H9 (cell line): ENCODE measurements at regions not wholly inside any gene's neighbourhood (a gene's known extent, or its start where the extent isn't known, plus 50 kb on each side); places are given as distances from the start of the nearest gene placed in this dataset.

ENCODE experiments used
- DNase-seq: peaks from one replicate; pipeline ENCODE4 v3.0.0-alpha.2; 2017
- H2AFZ ChIP-seq: one replicate; pipeline ENCODE4 v1.6.1; 2013; ENCODE audit warnings: mild to moderate bottlenecking, low read length, control low read depth, moderate library complexity
- H2AK5ac ChIP-seq: 2 replicates; pipeline ENCODE4 v1.6.1; 2013; ENCODE audit warnings: low read length, control low read depth, mixed read lengths; ENCODE audit not compliant: insufficient read length
- H2BK120ac ChIP-seq: one replicate; pipeline ENCODE4 v1.6.1; 2013; ENCODE audit warnings: low read depth, mild to moderate bottlenecking, low read length, control low read depth, inconsistent platforms; ENCODE audit not compliant: poor library complexity, severe bottlenecking
- H2BK12ac ChIP-seq: 2 replicates; pipeline ENCODE4 v1.6.1; 2013; ENCODE audit warnings: low read length, control low read depth, mixed read lengths, low read depth; ENCODE audit not compliant: insufficient read length
- H2BK15ac ChIP-seq: 2 replicates; pipeline ENCODE4 v1.6.1; 2013; ENCODE audit warnings: low read depth, low read length, control low read depth
- H2BK20ac ChIP-seq: one replicate; pipeline ENCODE4 v1.6.1; 2013; ENCODE audit warnings: low read depth, mild to moderate bottlenecking, low read length, control low read depth, inconsistent platforms; ENCODE audit not compliant: poor library complexity, severe bottlenecking
- H2BK5ac ChIP-seq: 2 replicates; pipeline ENCODE4 v1.6.1; 2013; ENCODE audit warnings: low read length, control low read depth, mixed read lengths; ENCODE audit not compliant: insufficient read length
- H3K14ac ChIP-seq: 2 replicates; pipeline ENCODE4 v1.6.1; 2013; ENCODE audit warnings: low read length, control low read depth; ENCODE audit not compliant: insufficient read depth
- H3K18ac ChIP-seq: 2 replicates; pipeline ENCODE4 v1.6.1; 2013; ENCODE audit warnings: low read depth, mild to moderate bottlenecking, mixed read lengths, low read length, control low read depth; ENCODE audit not compliant: insufficient read length
- H3K23ac ChIP-seq: 2 replicates; pipeline ENCODE4 v1.6.1; 2013; ENCODE audit warnings: low read length, control low read depth, mixed read lengths, low read depth; ENCODE audit not compliant: insufficient read length
- H3K23me2 ChIP-seq: 2 replicates; pipeline ENCODE4 v1.6.1; 2013; ENCODE audit warnings: low read depth, mild to moderate bottlenecking, mixed read lengths, low read length, control low read depth; ENCODE audit not compliant: insufficient read length, poor library complexity, severe bottlenecking
- H3K27ac ChIP-seq: 2 replicates; pipeline ENCODE4 v1.5.1; 2013; ENCODE audit warnings: low read length, control low read depth, mixed read lengths, low read depth; ENCODE audit not compliant: insufficient read length
- H3K27me3 ChIP-seq: 2 replicates; pipeline ENCODE4 v1.6.1; 2013; ENCODE audit warnings: low read length, control low read depth, inconsistent platforms; ENCODE audit not compliant: insufficient read depth
- H3K4ac ChIP-seq: 2 replicates; pipeline ENCODE4 v1.6.1; 2013; ENCODE audit warnings: low read depth, mild to moderate bottlenecking, control low read depth, inconsistent platforms, low read length, moderate library complexity
- H3K4me1 ChIP-seq: 2 replicates; pipeline ENCODE4 v1.6.1; 2013; ENCODE audit warnings: low read length, control low read depth, inconsistent platforms; ENCODE audit not compliant: insufficient read depth
- H3K4me2 ChIP-seq: 2 replicates; pipeline ENCODE4 v1.6.1; 2013; ENCODE audit warnings: low read length, control low read depth, mixed read lengths; ENCODE audit not compliant: insufficient read length, insufficient read depth
- H3K56ac ChIP-seq: 2 replicates; pipeline ENCODE4 v1.6.1; 2013; ENCODE audit warnings: low read depth, mild to moderate bottlenecking, mixed read lengths, low read length, control low read depth; ENCODE audit not compliant: insufficient read length
- H3K79me1 ChIP-seq: 2 replicates; pipeline ENCODE4 v1.6.1; 2013; ENCODE audit warnings: low read depth, mild to moderate bottlenecking, moderate library complexity, low read length, control low read depth, inconsistent platforms; ENCODE audit not compliant: insufficient read depth, poor library complexity, severe bottlenecking
- H3K79me2 ChIP-seq: 2 replicates; pipeline ENCODE4 v1.6.1; 2013; ENCODE audit warnings: low read length, control low read depth, inconsistent platforms; ENCODE audit not compliant: insufficient read depth
- H3K9ac ChIP-seq: 2 replicates; pipeline ENCODE4 v1.6.1; 2013; ENCODE audit warnings: low read length, control low read depth, mixed read lengths; ENCODE audit not compliant: insufficient read length; ENCODE audit errors: extremely low read depth
- H3K9me3 ChIP-seq: one replicate; pipeline ENCODE4 v1.6.1; 2013; ENCODE audit warnings: low read depth, low read length, inconsistent platforms; ENCODE audit not compliant: control insufficient read depth
- H3T11ph ChIP-seq: one replicate; pipeline ENCODE4 v1.6.1; 2013; ENCODE audit warnings: mild to moderate bottlenecking, low read length, control low read depth, inconsistent platforms
- H4K20me1 ChIP-seq: one replicate; pipeline ENCODE4 v1.6.1; 2013; ENCODE audit not compliant: control insufficient read depth, insufficient read length, insufficient read depth
- H4K5ac ChIP-seq: 2 replicates; pipeline ENCODE4 v1.6.1; 2013; ENCODE audit warnings: low read depth, mild to moderate bottlenecking, mixed read lengths, low read length, control low read depth; ENCODE audit not compliant: insufficient read length
- H4K8ac ChIP-seq: replicated peaks from 2 replicates; pipeline ENCODE4 v1.6.1; 2013; ENCODE audit warnings: low read length, control low read depth, mixed read lengths, low read depth; ENCODE audit not compliant: insufficient read length
- H4K91ac ChIP-seq: 2 replicates; pipeline ENCODE4 v1.6.1; 2013; ENCODE audit warnings: low read depth, mild to moderate bottlenecking, moderate library complexity, mixed read lengths, low read length, control low read depth; ENCODE audit not compliant: insufficient read length
- H3K27ac Mint-ChIP-seq, 3 experiments: 2 replicates in 2 of 3; 3 replicates in 1 of 3; pipeline ENCODE4 v1.8.0; 2020 to 2021; ENCODE audit warnings: mixed read lengths in 3 of 3, mild to moderate bottlenecking in 1 of 3, moderate library complexity in 1 of 3
- H3K27me3 Mint-ChIP-seq: 2 replicates; pipeline ENCODE4 v1.8.0; 2021; ENCODE audit warnings: low read depth, mild to moderate bottlenecking, moderate library complexity, mixed read lengths
- H3K36me3 Mint-ChIP-seq, 3 experiments: 2 replicates in 2 of 3; 3 replicates in 1 of 3; pipeline ENCODE4 v1.8.0; 2020 to 2021; ENCODE audit warnings: low read depth in 3 of 3, mixed read lengths in 3 of 3; ENCODE audit not compliant: insufficient read depth in 1 of 3
- H3K4me1 Mint-ChIP-seq, 2 experiments: 2 replicates each; pipeline ENCODE4 v1.8.0; 2020; ENCODE audit warnings: mixed read lengths in 2 of 2
- H3K4me3 Mint-ChIP-seq, 2 experiments: 2 replicates in 1 of 2; 3 replicates in 1 of 2; pipeline ENCODE4 v1.8.0; 2020 to 2021; ENCODE audit warnings: mild to moderate bottlenecking in 2 of 2, mixed read lengths in 2 of 2, moderate library complexity in 1 of 2
- H3K9me3 Mint-ChIP-seq, 2 experiments: 2 replicates in 1 of 2; 3 replicates in 1 of 2; pipeline ENCODE4 v1.8.0; 2020; ENCODE audit warnings: mild to moderate bottlenecking in 2 of 2, mixed read lengths in 2 of 2, moderate library complexity in 1 of 2
- WGBS: extraction: QIAGEN DNeasy Blood & Tissue Kit; methylation state at CpG from one replicate; pipeline ENCODE4 v1.1.7; 2013; ENCODE audit warnings: missing lambda C conversion rate, low lambda C conversion rate, mixed read lengths; ENCODE audit not compliant: insufficient read length; ENCODE audit errors: extremely low coverage; 5-methylcytosine and 5-hydroxymethylcytosine counted together
- TF ChIP-seq, protein P1 (sequence below): fragments of 200-600 bp; sonication (generic); conservative IDR thresholded peaks from 3 replicates; pipeline ENCODE4 v1.8.0; 2021; ENCODE audit warnings: antibody characterized with exemption, mild to moderate bottlenecking

DNA sequence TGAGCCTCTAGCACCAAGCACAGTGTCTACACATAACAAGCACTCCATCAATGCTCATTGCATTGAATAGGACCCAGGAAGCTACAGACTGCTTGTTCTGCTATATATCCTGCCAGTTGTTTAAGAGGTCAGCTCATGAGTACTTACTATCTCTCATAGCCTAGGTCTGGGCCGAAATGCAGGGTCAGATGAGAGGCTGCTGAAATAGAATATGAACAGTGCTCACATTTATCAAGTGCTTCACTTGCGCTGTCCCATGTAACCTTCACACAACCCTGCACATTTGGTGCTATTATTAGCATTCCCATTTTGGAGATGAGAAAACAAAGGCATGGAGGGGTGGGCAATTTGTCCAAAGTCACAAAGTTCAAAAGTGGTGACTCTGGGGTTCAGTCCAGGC is 153.6 kb downstream of the FGF18 start:
- H2BK120ac ChIP-seq = no peak overlapping the region
- H3K79me1 ChIP-seq = no peaks in the 10 kb centered on the region
- WGBS = no CpG with 5 or more reads among the region's 2 CpGs
- H3K18ac ChIP-seq = no peak overlapping the region
- Mint-ChIP-seq H3K27me3 (peaks cover 1% of the 10 kb centered on the region), H3K27ac (no peak overlapping the region), H3K36me3 (peaks cover 17 to 31% (median 19%) of the 10 kb centered on the region in 3 experiments), H3K4me3 (no peak overlapping the region), H3K4me1 (peaks cover 15 to 18% of the 10 kb centered on the region in 2 experiments), H3K9me3 (peaks cover 33 to 38% of the 10 kb centered on the region in 2 experiments)
- H3K9ac ChIP-seq = no peak overlapping the region
- H3K27me3 ChIP-seq = no peaks in the 10 kb centered on the region
- no peak overlapping the region for H2BK12ac ChIP-seq
- no peak overlapping the region for H3K4me2 ChIP-seq
- no peak overlapping the region for H2BK20ac ChIP-seq
- no peak overlapping the region for H3K4ac ChIP-seq
- TF ChIP-seq, protein P1, sequence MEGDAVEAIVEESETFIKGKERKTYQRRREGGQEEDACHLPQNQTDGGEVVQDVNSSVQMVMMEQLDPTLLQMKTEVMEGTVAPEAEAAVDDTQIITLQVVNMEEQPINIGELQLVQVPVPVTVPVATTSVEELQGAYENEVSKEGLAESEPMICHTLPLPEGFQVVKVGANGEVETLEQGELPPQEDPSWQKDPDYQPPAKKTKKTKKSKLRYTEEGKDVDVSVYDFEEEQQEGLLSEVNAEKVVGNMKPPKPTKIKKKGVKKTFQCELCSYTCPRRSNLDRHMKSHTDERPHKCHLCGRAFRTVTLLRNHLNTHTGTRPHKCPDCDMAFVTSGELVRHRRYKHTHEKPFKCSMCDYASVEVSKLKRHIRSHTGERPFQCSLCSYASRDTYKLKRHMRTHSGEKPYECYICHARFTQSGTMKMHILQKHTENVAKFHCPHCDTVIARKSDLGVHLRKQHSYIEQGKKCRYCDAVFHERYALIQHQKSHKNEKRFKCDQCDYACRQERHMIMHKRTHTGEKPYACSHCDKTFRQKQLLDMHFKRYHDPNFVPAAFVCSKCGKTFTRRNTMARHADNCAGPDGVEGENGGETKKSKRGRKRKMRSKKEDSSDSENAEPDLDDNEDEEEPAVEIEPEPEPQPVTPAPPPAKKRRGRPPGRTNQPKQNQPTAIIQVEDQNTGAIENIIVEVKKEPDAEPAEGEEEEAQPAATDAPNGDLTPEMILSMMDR = no peak
- H3K9me3 ChIP-seq = peaks cover 9% of the 10 kb centered on the region
- H3K27ac ChIP-seq = no peak overlapping the region
- H3T11ph ChIP-seq = no peak overlapping the region
- no peak overlapping the region for H2AK5ac ChIP-seq
- H4K8ac ChIP-seq = no peak overlapping the region
- H2BK5ac ChIP-seq = no peak overlapping the region
- H3K14ac ChIP-seq = no peak overlapping the region
- H3K4me1 ChIP-seq = no peaks in the 10 kb centered on the region
- no peaks in the 10 kb centered on the region for H4K20me1 ChIP-seq
- no peaks in the 10 kb centered on the region for H3K23me2 ChIP-seq
- no peak overlapping the region for H2AFZ ChIP-seq
- no peak overlapping the region for H4K5ac ChIP-seq
- DNase-seq = no peak
- no peak overlapping the region for H4K91ac ChIP-seq
- H2BK15ac ChIP-seq = no peak overlapping the region
- no peak overlapping the region for H3K23ac ChIP-seq
- no peak overlapping the region for H3K56ac ChIP-seq
- H3K79me2 ChIP-seq = no peaks in the 10 kb centered on the region
